PC-3 (cell line): ENCODE measurements at regions not wholly inside any gene's neighbourhood (a gene's known extent, or its start where the extent isn't known, plus 50 kb on each side); places are given as distances from the start of the nearest gene placed in this dataset.

Source experiments
- ATAC-seq: fragments of 200-7000 bp; cut with Tn5 transposase; 2 replicates; pipeline ENCODE4 v1.9.1; 2020; ENCODE audit warnings: mild to moderate bottlenecking, moderate library complexity
- BruUV-seq: library from RNA; stranded (reverse); fragments of 400-500 nt; replicated peaks from 2 replicates; lab custom pipeline; 2021; lab: Mats Ljungman, UMichigan
- CTCF ChIA-PET: fragments of 300-600 bp; sonication (Branson Sonifier 250); formaldehyde crosslinking; loops from one replicate; lab custom pipeline; 2022; ENCODE audit warnings: antibody characterized with exemption; lab: Charles Lee
- POLR2A ChIA-PET: fragments of 300-600 bp; sonication (Branson Sonifier 250); formaldehyde crosslinking; loops from one replicate; lab custom pipeline; 2022; ENCODE audit warnings: antibody characterized with exemption; ENCODE audit not compliant: unreplicated experiment; lab: Charles Lee
- DNase-seq: peaks from one replicate; pipeline ENCODE4 v3.0.0-alpha.2; 2015
- H2AFZ ChIP-seq: fragments of 300-600 bp; sonication (generic); 2 replicates; pipeline ENCODE4 v1.6.0; 2016; ENCODE audit warnings: antibody characterized with exemption, low read length
- H3F3A ChIP-seq: fragments of 300-600 bp; sonication (generic); one replicate; pipeline ENCODE4 v1.6.0; 2017; ENCODE audit warnings: antibody characterized with exemption, low read length, control low read depth, mild to moderate bottlenecking; ENCODE audit not compliant: unreplicated experiment
- H3K27ac ChIP-seq: fragments of 300-600 bp; sonication (generic); 2 replicates; pipeline ENCODE4 v1.5.1; 2016; ENCODE audit warnings: mild to moderate bottlenecking, low read length
- H3K27me3 ChIP-seq: fragments of 300-600 bp; sonication (generic); 2 replicates; pipeline ENCODE4 v1.6.1; 2016; ENCODE audit warnings: low read length, mixed read lengths
- H3K36me3 ChIP-seq: fragments of 300-600 bp; sonication (generic); 2 replicates; pipeline ENCODE4 v1.6.1; 2016; ENCODE audit warnings: low read depth, mixed run types, low read length, mixed read lengths
- H3K4me1 ChIP-seq: fragments of 300-600 bp; sonication (generic); 2 replicates; pipeline ENCODE4 v1.5.1; 2016; ENCODE audit warnings: low read length; ENCODE audit not compliant: insufficient read depth
- H3K4me2 ChIP-seq: fragments of 300-600 bp; sonication (generic); 2 replicates; pipeline ENCODE4 v1.6.0; 2016; ENCODE audit warnings: low read length
- H3K4me3 ChIP-seq: fragments of 300-600 bp; sonication (generic); 2 replicates; pipeline ENCODE4 v1.5.1; 2016; ENCODE audit warnings: mild to moderate bottlenecking, low read length, mixed read lengths
- H3K79me2 ChIP-seq: fragments of 300-600 bp; sonication (generic); 2 replicates; pipeline ENCODE4 v1.6.1; 2017; ENCODE audit warnings: low read length, mixed read lengths
- H3K9ac ChIP-seq: fragments of 300-600 bp; sonication (generic); 2 replicates; pipeline ENCODE4 v1.6.0; 2016; ENCODE audit warnings: mild to moderate bottlenecking, low read length
- H3K9me2 ChIP-seq: fragments of 300-600 bp; sonication (generic); replicated peaks from 2 replicates; pipeline ENCODE4 v1.6.1; 2016; ENCODE audit warnings: mixed run types, low read length, mixed read lengths
- H3K9me3 ChIP-seq: fragments of 300-600 bp; sonication (generic); 2 replicates; pipeline ENCODE4 v1.6.1; 2016; ENCODE audit warnings: low read length, mixed read lengths
- H4K20me1 ChIP-seq: fragments of 300-600 bp; sonication (generic); 2 replicates; pipeline ENCODE4 v1.6.1; 2016; ENCODE audit warnings: low read length, mixed read lengths
- CTCF ChIP-seq: fragments of 300-600 bp; sonication (generic); conservative IDR thresholded peaks from 2 replicates; pipeline ENCODE4 v1.5.1; 2017; ENCODE audit warnings: antibody characterized with exemption, low read depth, mild to moderate bottlenecking, low read length
- EZH2 ChIP-seq: fragments of 300-600 bp; sonication (generic); IDR thresholded peaks from one replicate; pipeline ENCODE4 v1.6.1; 2017; ENCODE audit warnings: antibody characterized with exemption, mild to moderate bottlenecking, low read length; ENCODE audit not compliant: unreplicated experiment
- EZH2phosphoT487 ChIP-seq: fragments of 300-600 bp; sonication (generic); IDR thresholded peaks from 2 replicates; pipeline ENCODE4 v1.6.1; 2018; ENCODE audit warnings: mild to moderate bottlenecking, antibody characterized with exemption, low read length, borderline replicate concordance
- intact Hi-C: fragments of 100-400 bp; cut with micrococcal nuclease; formaldehyde crosslinking; loops from 2 replicates; pipeline ENCODE4 v1.9.0; 2023

GRCh38 chr13:34345258-34345965, 527.5 kb downstream of the RFC3 start:
- BruUV-seq, result no TSS peak
- peak overlapping the region; percentile 42; the same call in 1 of the 2 replicates for H3K9ac ChIP-seq
- no peak overlapping the region for H3K4me3 ChIP-seq
- peak overlapping the region; percentile 74 for H3K27ac ChIP-seq
- POLR2A ChIA-PET, result no interaction called here
- CTCF ChIA-PET, result no interaction called here
- H3K27me3 ChIP-seq, result no peaks in the 10 kb centered on the region
- H3K79me2 ChIP-seq, result no peaks in the 10 kb centered on the region
- no peak overlapping the region for H2AFZ ChIP-seq
- no peaks in the 10 kb centered on the region for H3K9me3 ChIP-seq
- H4K20me1 ChIP-seq, result no peaks in the 10 kb centered on the region
- intact Hi-C loops, result loop anchor here (5.0 to 10.0 kb wide), 2 partner anchors 122 to 359 kb away; no protein-coding TSS in a partner anchor
- no peaks in the 10 kb centered on the region for H3K36me3 ChIP-seq
- H3K9me2 ChIP-seq, result no peaks in the 10 kb centered on the region
- H3K4me2 ChIP-seq, result no peak overlapping the region
- DNase-seq, result no peak
- ATAC-seq, result no peak
- peaks cover 65% of the 10 kb centered on the region for H3K4me1 ChIP-seq
- H3F3A ChIP-seq, result peaks cover 5% of the 10 kb centered on the region
- TF ChIP-seq EZH2, result no peak
- no peak for TF ChIP-seq EZH2phosphoT487
- no peak for TF ChIP-seq CTCF

GRCh38 chr13:34346626-34347025, 528.7 kb downstream of the RFC3 start:
- H3K4me3 ChIP-seq, result no peak overlapping the region
- peak overlapping the region; percentile 65 for H3K9ac ChIP-seq
- H3K9me2 ChIP-seq, result no peaks in the 10 kb centered on the region
- peaks cover 5% of the 10 kb centered on the region for H3F3A ChIP-seq
- H3K27ac ChIP-seq, result peak overlapping the region; percentile 96
- H3K4me1 ChIP-seq, result peaks cover 57% of the 10 kb centered on the region
- ATAC-seq (no peak), DNase-seq (no peak)
- H2AFZ ChIP-seq, result no peak overlapping the region
- intact Hi-C loops, result loop anchor here (5.0 to 10.0 kb wide), 2 partner anchors 121 to 358 kb away; no protein-coding TSS in a partner anchor
- no peaks in the 10 kb centered on the region for H4K20me1 ChIP-seq
- ChIA-PET CTCF (no interaction called here), POLR2A (interaction anchor here (0.6 kb wide), 1 partner anchor 190 kb away, joined by 5 read pairs; no protein-coding TSS in a partner anchor)
- no peaks in the 10 kb centered on the region for H3K27me3 ChIP-seq
- H3K79me2 ChIP-seq, result no peaks in the 10 kb centered on the region
- no peaks in the 10 kb centered on the region for H3K9me3 ChIP-seq
- no peaks in the 10 kb centered on the region for H3K36me3 ChIP-seq
- H3K4me2 ChIP-seq, result no peak overlapping the region
- TF ChIP-seq EZH2phosphoT487 (no peak), EZH2 (no peak), CTCF (no peak)
- BruUV-seq, result no TSS peak
